ENCODE measurements at regions not wholly inside any gene's neighbourhood (a gene's known extent, or its start where the extent isn't known, plus 50 kb on each side); places are given as distances from the start of the nearest gene placed in this dataset.

GRCh38 chr18:61735564-61736102 is 157.2 kb downstream of the RNF152 start:
- H3K27ac ChIP-seq, result no peak overlapping the region
- 72 to 74% methylated on average over 5 of the region's 5 CpGs for WGBS, 2 donors
- H3K27me3 ChIP-seq, result no peaks in the 10 kb centered on the region
- intact Hi-C loops (cut with DNase I), result no loop called here
- H3K4me3 ChIP-seq (replicated peaks in 1 of 3), result no peak overlapping the region
- DNase-seq, result no peak
- H3K4me1 ChIP-seq, result peaks cover 0 to 10% of the 10 kb centered on the region in 2 donors
- H3K9me3 ChIP-seq, result no peaks in the 10 kb centered on the region
- TF ChIP-seq POLR2A (IDR thresholded peaks at IDR 0.05) (no peak), CTCF (IDR thresholded peaks at IDR 0.05) (no peak)
- H3K36me3 ChIP-seq, result no peaks in the 10 kb centered on the region

GRCh38 chr18:61734396-61734795 is 158.4 kb downstream of the RNF152 start:
- intact Hi-C loops (cut with DNase I), result no loop called here
- H3K27me3 ChIP-seq, result no peaks in the 10 kb centered on the region
- H3K9me3 ChIP-seq, result no peaks in the 10 kb centered on the region
- H3K36me3 ChIP-seq, result no peaks in the 10 kb centered on the region
- H3K4me3 ChIP-seq (replicated peaks in 1 of 3), result no peak overlapping the region
- H3K4me1 ChIP-seq, result peaks cover 0 to 10% of the 10 kb centered on the region in 2 donors
- peak overlapping the region in 1 of 3 donors; percentile 15 for H3K27ac ChIP-seq
- WGBS, 2 donors, result 58 to 67% methylated on average over 3 of the region's 3 CpGs
- DNase-seq, result no peak
- no peak for TF ChIP-seq CTCF (IDR thresholded peaks at IDR 0.05)
- TF ChIP-seq POLR2A (IDR thresholded peaks at IDR 0.05), result no peak

- no peak for TF ChIP-seq CTCF (IDR thresholded peaks at IDR 0.05)
- TF ChIP-seq POLR2A (IDR thresholded peaks at IDR 0.05), result no peak
- H3K4me3 ChIP-seq (replicated peaks in 1 of 3), result no peak overlapping the region
- intact Hi-C loops (cut with DNase I), result no loop called here
- no peaks in the 10 kb centered on the region for H3K27me3 ChIP-seq
- no peak for DNase-seq
- peaks cover 0 to 5% of the 10 kb centered on the region in 2 donors for H3K4me1 ChIP-seq
- H3K27ac ChIP-seq, result peak overlapping the region; percentile 34 to 76 (median 57)
- H3K9me3 ChIP-seq, result no peaks in the 10 kb centered on the region
- H3K36me3 ChIP-seq, result no peaks in the 10 kb centered on the region
- 75 to 83% methylated on average over 4 of the region's 4 CpGs for WGBS, 2 donors
These were observed 160.0 kb downstream of the RNF152 start for GRCh38 chr18:61732854-61733253.

- Histone ChIP-seq H3K4me3 (replicated peaks in 1 of 3) (no peak overlapping the region), H3K4me1 (peaks cover 0 to 5% of the 10 kb centered on the region in 2 donors), H3K27me3 (no peaks in the 10 kb centered on the region), H3K9me3 (no peaks in the 10 kb centered on the region), H3K27ac (peak overlapping the region; percentile 18 to 76 (median 57)), H3K36me3 (no peaks in the 10 kb centered on the region)
- TF ChIP-seq CTCF (IDR thresholded peaks at IDR 0.05), result no peak
- no peak for TF ChIP-seq POLR2A (IDR thresholded peaks at IDR 0.05)
- no peak for DNase-seq
- WGBS, 2 donors, result 74 to 83% methylated on average over 9 of the region's 9 CpGs
- intact Hi-C loops (cut with DNase I), result no loop called here
These were observed 161.0 kb downstream of the RNF152 start for GRCh38 chr18:61731693-61732376.

GRCh38 chr18:61731178-61731577 is 161.6 kb downstream of the RNF152 start:
- H3K36me3 ChIP-seq, result no peaks in the 10 kb centered on the region
- TF ChIP-seq POLR2A (IDR thresholded peaks at IDR 0.05), result no peak
- TF ChIP-seq CTCF (IDR thresholded peaks at IDR 0.05), result no peak
- intact Hi-C loops (cut with DNase I), result no loop called here
- H3K4me3 ChIP-seq (replicated peaks in 1 of 3), result no peak overlapping the region
- H3K4me1 ChIP-seq, result peaks cover 0 to 5% of the 10 kb centered on the region in 2 donors
- no peaks in the 10 kb centered on the region for H3K9me3 ChIP-seq
- WGBS, 2 donors, result 76 to 80% methylated on average over 5 of the region's 5 CpGs
- peak overlapping the region; percentile 18 to 76 (median 57) for H3K27ac ChIP-seq
- no peak for DNase-seq
- no peaks in the 10 kb centered on the region for H3K27me3 ChIP-seq
